ENCODE measurements at regions not wholly inside any gene's neighbourhood (a gene's known extent, or its start where the extent isn't known, plus 50 kb on each side); places are given as distances from the start of the nearest gene placed in this dataset.
"Not testable (repeated sequence)": the region's sequence is repeated elsewhere in the genome, so short reads cannot be mapped to it uniquely, and the experiment has no call there.

DNA sequence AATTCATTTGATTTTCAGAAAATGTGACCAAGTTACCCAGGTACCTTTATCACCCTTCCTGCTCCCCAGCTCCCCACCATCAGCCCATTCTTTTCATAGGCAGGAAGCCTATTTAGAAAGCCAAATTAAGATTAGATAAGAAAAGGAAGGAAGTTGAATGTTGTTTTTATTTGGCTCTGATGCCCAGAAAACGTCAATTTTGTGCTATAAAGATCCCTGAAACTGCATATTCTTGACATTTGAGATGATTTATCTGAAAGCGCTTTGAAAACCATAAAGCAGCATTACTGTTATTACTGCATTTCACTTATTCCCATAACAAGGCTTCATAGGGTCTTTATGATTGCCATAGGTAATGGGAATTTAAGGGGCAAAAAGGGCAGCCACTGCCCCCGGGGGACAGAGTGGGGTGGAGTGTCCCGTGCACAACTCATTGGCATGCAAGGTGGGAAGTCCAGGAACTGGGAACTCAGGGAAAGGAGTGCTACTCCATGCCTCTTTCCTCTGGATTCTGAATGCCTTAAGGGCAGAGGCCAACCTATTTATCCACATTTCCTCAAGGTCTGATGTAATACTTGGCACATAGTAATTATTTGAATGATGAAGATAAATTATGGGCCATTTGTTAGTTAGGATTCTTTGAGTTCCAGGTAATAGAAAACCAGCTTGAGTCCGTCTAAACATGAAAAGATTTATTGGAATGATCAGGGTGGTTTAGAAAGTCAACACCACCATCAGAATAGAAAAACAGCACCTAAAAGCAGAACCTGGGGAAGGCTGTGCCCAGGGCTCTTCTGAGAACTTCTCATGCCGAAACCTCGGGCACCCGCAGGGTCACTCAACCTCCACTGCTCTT is 100.6 kb upstream of the ELMO1 start:
- no peak for DNase-seq

- DNase-seq = no peak
Measured at GRCh38 chr7:37550426-37550825, 101.8 kb upstream of the ELMO1 start.

- DNase-seq = no peak
Measured at GRCh38 chr7:37550872-37551271, 102.2 kb upstream of the ELMO1 start.

DNA sequence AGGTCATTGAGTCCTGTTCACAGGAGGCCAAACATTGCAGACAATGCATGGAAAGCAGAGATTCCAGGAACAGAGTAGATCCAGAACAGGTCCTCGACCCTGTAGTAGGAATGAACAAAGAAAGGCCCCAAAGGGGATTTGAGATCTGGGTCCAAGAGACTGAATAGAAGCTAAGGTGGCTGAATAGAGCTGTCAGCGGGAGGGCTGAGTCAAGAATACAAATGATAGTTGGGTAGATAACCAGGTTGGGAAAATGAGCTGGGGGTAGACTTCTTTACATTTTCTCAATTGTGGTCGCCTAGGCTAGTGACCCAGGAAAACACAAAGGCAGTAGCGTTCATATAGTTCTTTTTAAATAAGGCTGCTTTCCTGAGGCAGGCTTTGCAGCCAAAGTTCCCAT is 103.4 kb upstream of the ELMO1 start:
- no peak for DNase-seq

- not testable (repeated sequence) for DNase-seq
Measured at GRCh38 chr7:37552439-37552838, 103.8 kb upstream of the ELMO1 start.

- no peak for DNase-seq
Measured at GRCh38 chr7:37555528-37555927, 106.9 kb upstream of the ELMO1 start.

GRCh38 chr7:37557571-37558209 is 109.0 kb upstream of the ELMO1 start:
- DNase-seq = no peak

DNA sequence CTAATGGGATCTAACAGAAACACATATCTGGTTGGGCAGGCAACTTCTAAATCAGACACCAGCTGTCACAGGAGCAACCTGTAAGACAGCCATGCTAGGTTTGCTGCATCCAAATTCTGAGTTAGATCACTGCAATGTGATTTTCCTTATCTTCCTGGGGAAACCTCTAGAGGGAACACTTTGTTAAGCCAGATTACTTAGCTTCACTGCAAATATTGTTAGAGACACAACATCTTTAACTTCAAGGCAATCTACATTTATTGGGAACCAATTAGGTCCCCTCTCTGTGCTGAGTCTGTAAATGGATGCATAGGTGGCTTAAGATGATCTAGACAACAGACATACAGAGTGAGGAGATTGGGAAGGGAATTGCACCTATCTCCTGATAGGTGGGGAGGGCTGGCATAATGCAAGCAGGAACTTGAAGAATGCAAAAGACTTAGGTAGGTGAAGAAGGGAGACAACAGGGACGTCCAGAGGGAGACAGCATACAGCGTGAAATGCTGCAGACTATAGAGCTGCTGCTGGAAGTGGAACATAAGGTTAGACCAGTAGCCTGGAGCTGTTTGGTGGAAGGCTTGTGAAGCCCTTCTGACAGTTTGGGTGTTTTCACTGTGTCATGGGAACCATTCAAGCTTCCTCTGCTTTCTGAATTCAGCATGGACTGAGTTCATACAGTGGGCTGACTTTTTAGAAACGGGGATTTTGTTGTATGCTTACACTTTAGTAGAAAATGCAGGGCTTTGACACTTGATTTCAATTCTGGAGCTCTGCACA is 109.8 kb upstream of the ELMO1 start:
- DNase-seq = no peak

DNA sequence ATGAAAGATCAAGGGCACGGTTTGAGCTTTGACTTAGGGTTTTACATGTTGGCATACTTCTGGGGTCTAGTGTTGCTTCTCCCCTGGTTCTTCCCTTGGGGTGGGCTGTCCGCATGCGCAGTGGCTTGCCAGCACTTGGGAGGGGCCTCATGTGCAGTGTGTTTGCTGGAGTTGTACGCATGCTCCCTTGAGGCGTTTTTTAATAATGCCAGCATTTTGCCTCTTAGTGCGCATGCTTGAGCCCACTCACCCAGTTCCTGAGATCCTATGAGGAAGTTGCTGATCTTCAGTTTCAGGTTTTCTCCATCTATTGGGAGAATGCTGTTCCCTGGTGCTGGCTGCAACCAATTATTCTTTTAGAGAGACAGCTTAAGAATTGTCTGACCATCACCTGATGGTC is 113.4 kb upstream of the GPR141 start:
- DNase-seq = no peak

DNA sequence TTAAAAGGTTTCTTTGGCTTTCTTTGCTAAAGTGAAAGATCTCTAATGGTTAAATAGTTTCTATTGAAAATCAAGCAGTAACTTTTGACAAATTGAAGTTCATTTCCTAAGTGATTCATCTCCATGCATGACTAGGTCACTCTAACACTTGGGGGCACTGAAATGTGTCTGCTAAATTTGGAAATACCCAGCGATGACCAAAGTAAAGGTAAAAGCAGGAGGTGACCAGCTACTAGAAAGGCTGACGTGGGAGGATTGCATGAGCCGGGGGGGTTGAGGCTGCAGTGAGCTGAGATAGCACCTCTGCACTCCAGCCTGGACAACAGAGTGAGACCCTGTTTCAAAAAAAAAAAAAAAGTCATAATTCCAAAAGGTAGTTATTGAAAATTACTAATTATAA is 111.8 kb upstream of the GPR141 start:
- DNase-seq = no peak

DNA sequence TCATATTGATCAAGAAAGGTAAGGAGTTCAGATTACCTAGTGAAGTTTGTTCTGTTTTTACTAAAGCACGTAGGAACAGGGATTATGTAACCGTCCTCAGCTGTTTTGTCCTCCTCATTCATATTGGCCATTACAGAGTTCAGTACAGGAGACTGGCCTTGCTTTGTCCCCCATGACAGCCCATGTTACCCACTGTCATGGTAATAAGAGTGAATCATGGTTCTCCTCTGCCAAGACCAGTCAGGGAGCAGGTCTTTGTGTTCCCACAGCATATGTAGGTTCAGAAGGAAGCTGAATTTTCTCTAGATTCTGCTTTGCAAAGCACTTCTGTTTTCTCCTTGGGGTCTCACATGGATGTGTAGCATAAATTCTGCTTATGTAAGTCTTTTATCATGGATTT is 106.2 kb upstream of the GPR141 start:
- DNase-seq = no peak

GRCh38 chr7:37577901-37578300 is 105.7 kb upstream of the GPR141 start:
- DNase-seq = no peak

GRCh38 chr7:37578350-37578749 is 105.2 kb upstream of the GPR141 start:
- no peak for DNase-seq

DNA sequence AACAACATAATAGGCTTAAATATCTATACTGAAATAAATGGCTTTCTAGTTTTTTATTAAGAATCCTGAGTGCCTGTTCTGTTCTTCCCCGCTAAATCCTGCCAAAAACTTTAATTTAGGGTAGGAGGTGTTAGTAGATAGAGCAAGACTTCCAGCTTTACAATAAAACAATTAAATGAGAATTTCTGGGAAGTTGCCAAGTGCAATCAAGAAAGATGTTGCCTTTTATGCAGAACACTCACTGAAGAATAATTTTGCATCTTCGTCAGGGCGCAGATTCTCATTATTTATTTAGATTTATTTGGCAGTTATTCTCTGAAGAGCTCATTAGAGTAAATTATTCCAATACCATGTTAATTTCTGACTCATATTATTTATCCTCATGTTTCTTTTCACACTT is 103.2 kb upstream of the GPR141 start:
- DNase-seq = no peak

DNA sequence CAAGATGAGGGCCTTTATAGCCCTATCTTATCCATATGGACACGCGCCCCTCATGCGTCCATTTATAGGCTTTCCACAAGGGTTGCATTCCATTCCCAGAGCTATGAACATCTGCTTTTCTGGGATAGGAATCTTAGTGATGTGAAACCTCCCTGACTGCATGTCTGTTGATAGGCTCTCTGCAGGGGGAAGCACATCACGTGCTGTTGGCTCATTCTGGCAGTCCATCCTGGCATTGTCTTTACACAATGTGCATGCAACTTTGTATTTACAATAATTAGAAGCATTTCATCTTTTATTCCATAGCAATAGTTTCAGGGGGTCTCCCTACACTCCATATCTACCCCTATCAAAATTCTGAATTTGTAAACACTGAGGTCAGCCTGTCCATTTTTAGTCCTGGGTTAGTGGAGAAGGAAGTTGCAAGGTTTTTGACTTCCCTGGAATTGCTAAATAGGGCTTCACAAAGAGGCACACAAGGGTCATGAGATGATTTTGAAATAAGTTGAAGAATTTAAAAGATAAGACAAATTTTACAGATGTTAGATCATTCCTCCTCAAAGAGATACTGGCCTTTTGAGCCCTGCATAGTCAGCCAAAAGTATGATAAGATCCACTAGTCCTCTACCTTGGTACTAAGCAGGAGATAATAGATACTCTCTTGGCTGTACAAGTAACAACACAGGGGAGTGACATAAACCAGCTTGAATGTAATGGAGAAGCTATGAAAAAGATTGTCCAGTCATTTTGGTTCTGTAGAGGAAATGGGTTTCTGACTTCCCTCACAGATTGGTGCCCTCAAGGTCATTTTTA is 98.7 kb upstream of the GPR141 start:
- not testable (repeated sequence) for DNase-seq

GRCh38 chr7:37590824-37591223 is 92.7 kb upstream of the GPR141 start:
- DNase-seq = no peak

DNA sequence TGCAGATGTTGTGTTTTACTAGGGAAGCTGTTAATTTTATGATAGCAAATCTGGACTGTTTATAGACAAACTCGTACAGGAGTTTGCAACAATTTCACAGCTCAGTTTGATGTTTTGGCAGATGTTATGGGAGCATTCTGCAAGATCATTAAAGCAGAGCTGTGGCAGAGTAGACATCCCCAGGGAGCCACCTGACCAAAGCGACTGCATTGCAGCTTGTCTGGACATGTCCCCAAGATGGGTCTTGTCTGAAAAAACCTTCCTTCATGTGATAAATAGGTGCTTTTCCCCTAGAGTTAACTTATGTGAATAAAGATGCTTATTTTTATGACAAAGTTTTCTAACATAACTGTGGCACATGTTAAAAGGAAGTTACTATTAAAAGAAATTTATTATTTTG is 91.2 kb upstream of the GPR141 start:
- no peak for DNase-seq

- no peak for DNase-seq
Measured at GRCh38 chr7:37594602-37595001, 89.0 kb upstream of the GPR141 start.

DNA sequence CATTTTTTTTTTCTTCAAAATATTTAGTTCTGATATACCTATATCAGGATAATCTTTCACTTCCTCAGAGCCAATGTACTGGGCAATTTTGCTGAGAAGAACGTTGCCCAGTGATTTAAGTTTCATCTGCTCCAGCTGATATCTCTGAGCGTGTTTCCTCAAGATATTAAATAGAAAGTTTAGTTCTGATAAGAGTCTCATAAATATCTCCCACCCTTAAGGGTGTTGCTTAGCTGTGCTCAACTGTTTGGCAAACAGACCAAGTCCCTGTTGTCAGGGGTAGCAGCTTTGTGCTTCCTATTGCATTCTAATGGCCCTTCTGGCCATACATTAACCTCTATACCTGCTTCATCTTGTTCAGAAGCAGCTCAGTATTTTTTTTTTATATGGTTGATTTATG is 84.7 kb upstream of the GPR141 start:
- no peak for DNase-seq

DNA sequence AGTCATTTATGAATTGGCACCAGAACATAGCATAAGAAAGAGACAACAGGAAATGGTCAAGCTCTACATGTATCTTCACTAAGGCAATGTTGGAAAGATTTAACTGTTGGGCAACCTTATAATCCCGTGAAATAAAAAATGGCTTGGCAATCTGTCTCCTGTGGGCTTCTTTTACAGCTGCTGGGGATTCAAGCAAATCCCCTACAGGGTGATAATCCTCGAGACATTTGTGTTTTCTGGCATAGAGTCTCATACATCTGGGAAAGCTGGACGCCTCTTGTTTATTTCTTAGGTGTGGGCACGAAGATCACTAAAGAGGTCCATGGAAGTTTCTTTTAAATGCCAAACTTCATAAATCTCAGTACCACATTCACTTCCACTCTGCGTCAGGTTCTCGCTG is 82.2 kb upstream of the GPR141 start:
- no peak for DNase-seq

DNA sequence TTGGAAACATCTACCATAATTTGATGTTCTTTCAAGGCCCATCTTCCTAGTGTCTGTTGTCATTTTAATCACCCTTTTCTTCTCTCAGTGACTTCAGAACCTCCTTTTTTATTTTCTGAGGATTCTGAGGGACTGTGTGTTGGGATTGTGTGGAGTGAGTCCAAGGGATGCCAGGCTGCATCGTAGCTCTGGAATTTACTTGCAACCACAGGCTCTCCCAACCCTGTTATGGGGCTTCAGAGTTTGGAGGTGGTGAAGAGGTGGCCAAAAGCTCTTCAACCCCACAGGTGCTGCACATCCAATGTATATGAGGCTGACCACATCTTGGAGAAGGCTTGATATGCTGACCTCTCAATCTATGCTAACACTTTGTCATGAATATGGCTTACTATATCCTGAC is 79.5 kb upstream of the GPR141 start:
- DNase-seq = no peak

DNA sequence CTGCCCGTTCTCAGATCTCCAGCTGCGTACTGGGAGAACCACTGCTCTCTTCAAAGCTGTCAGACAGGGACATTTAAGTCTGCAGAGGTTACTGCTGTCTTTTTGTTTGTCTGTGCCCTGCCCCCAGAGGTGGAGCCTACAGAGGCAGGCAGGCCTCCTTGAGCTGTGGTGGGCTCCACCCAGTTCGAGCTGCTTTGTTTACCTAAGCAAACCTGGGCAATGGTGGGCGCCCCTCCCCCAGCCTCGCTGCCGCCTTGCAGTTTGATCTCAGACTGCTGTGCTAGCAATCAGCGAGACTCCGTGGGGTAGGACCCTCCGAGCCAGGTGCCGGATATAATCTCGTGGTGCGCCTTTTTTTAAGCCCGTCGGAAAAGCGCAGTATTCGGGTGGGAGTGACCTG is 66.2 kb upstream of the GPR141 start:
- not testable (repeated sequence) for DNase-seq

DNA sequence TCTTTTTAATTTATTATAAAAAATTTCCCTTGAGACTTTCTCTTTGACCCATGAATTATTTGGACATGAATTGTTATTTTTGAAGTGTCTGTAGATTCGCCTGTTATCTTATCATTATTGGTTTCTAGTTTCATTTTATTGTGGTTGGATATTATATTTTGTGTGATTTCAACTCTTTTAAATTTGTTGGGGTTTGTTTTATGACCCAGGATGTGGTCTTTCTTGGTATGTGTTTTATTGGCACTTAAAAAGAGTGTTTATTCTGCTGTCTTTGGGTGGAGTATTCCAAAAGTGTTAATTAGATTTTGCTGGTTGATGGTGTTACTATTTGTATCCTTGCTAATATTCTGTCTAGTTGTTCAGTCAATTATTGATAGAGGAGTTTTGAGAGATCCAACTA is 50.5 kb upstream of the GPR141 start:
- DNase-seq = peak; percentile 16
